AG09309 (cell line): ENCODE measurements at regions not wholly inside any gene's neighbourhood (a gene's known extent, or its start where the extent isn't known, plus 50 kb on each side); places are given as distances from the start of the nearest gene placed in this dataset.
"Not testable (repeated sequence)": the region's sequence is repeated elsewhere in the genome, so short reads cannot be mapped to it uniquely, and the experiment has no call there.

ENCODE experiments used
- DNase-seq: peaks from one replicate; pipeline ENCODE4 v3.0.0-alpha.2; 2010; ENCODE audit warnings: low read depth
- H3K4me3 ChIP-seq: 2 replicates; pipeline ENCODE4 v1.5.1; 2011; ENCODE audit warnings: mild to moderate bottlenecking, low read depth, low read length, moderate library complexity; ENCODE audit not compliant: control insufficient read depth
- CTCF ChIP-seq: IDR thresholded peaks from 2 replicates; pipeline ENCODE4 v1.5.1; 2011; ENCODE audit warnings: mild to moderate bottlenecking, low read depth, low read length, inconsistent platforms; ENCODE audit not compliant: insufficient read depth, control insufficient read depth; ENCODE audit errors: missing control alignments

- no peak overlapping the region for H3K4me3 ChIP-seq
- DNase-seq: no peak
- TF ChIP-seq CTCF: no peak
Observed at GRCh38 chr13:47687577-47687976, 313.5 kb downstream of the SUCLA2 start.

GRCh38 chr13:47685156-47685555 lies 315.9 kb downstream of the SUCLA2 start:
- DNase-seq, H3K4me3 ChIP-seq: not testable (repeated sequence)

- no peak for TF ChIP-seq CTCF
- DNase-seq: no peak
- H3K4me3 ChIP-seq: no peak overlapping the region
Observed at GRCh38 chr13:47680748-47681147, 320.3 kb downstream of the SUCLA2 start.

GRCh38 chr13:47679401-47679800 lies 321.7 kb downstream of the SUCLA2 start:
- TF ChIP-seq CTCF: no peak
- no peak overlapping the region for H3K4me3 ChIP-seq
- peak; percentile 28 for DNase-seq

- no peak for TF ChIP-seq CTCF
- DNase-seq: no peak
- H3K4me3 ChIP-seq: no peak overlapping the region
Observed at GRCh38 chr13:47678201-47678968, 322.7 kb downstream of the SUCLA2 start.

- no peak overlapping the region for H3K4me3 ChIP-seq
- no peak for TF ChIP-seq CTCF
Observed at GRCh38 chr13:47675871-47676270, 325.2 kb downstream of the SUCLA2 start.

GRCh38 chr13:47673009-47673850 lies 327.8 kb downstream of the SUCLA2 start:
- peak; percentile 96 for DNase-seq
- no peak for TF ChIP-seq CTCF
- H3K4me3 ChIP-seq: no peak overlapping the region

More at GRCh38 chr13:47675871-47676270, 325.2 kb downstream of the SUCLA2 start:
- DNase-seq: no peak
